GM19468 (cell line): ENCODE measurements at regions not wholly inside any gene's neighbourhood (a gene's known extent, or its start where the extent isn't known, plus 50 kb on each side); places are given as distances from the start of the nearest gene placed in this dataset.

Source experiments
- ATAC-seq: cut with Tn5 transposase; IDR thresholded peaks from one replicate; pipeline ENCODE4 v1.9.1; 2021; ENCODE audit warnings: mild to moderate bottlenecking, moderate library complexity, moderate number of reproducible peaks; ENCODE audit not compliant: unreplicated experiment; ENCODE audit errors: extremely low read depth

DNA sequence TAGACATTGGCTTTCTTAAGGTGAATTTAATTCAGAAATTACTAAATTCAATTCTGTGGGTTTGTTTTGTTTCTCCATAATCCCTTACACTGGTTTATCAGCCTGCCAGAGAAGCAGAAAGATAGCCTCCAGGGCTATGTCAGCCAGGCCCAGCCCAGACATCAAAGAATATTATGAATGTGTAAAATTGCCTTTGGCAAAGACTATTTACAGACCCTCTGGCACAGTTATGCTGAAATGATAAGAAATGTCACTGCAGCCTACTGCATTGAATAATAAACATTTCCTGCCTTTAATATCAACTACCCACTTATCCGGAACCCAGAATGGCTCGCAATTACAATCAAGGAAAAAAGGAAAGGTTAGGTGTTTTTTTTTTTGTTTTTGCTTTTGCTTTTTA, 562.5 kb upstream of the LRRC4C start:
- ATAC-seq, result no peak

DNA sequence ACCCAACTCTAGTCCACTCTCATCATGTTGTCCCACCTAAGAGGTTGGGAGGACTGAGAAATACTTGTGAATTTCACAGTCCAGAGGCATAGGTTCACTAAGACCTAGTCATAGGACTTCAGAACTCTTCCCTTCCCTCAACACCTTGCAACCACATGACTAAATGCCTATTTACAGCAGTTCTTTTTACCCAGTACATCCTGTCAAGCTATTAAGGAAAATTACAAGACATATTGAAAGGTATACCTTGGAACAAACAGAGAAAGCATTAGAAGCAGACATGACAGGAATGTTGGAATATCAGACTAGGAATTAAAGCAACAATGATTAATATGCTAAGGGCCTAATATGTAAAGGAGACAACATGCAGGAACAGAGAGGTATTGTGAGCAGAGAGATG, 563.8 kb upstream of the LRRC4C start:
- no peak for ATAC-seq

DNA sequence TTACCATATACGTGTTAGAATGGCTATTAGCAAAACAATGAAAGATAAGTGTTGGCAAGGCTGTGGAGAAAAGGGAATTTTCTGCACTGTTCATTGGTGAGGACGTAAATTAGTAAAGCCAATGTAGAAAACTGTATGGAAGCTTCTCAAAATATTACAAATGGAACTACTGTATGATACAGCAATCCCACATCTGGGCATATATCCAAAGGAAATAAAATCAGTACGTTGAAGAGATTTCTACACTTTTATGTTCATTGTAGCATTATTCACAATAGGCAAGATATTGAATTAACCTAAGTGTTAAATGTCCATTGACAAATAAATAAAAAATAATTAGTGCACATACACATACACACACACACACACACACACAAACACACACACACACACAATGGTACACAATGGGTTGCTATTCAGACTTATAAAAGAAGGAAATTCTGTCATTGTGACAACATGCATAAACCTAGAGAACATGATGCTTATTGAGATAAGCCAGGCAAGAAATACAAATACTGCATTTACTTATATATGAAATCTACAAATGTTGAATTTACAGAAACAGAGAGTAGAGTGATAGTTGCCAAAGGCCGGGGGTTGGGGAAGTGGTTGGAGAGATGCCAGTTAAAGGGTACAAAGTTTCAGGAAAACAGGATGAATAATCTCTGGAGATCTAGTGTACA, 565.8 kb upstream of the LRRC4C start:
- ATAC-seq, result no peak

DNA sequence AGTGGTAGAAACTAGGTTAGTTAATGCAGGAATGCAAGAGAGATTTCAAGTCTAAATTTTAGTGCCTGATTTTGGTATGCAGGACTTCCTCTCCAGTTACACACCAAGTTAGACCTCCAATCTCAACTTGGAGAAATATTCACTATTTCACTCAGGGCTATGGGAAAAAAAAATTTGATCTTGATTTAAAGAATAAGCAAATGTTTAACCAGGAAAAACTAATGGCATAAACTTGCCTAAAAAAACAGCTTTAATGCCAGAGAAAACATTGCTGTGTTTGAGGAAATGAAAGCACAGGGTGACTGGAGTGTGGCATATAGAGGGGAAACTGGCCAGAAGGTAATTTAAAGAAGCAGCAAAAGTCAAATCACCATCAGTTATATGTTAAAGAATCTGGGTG, 575.4 kb upstream of the LRRC4C start:
- ATAC-seq, result no peak

DNA sequence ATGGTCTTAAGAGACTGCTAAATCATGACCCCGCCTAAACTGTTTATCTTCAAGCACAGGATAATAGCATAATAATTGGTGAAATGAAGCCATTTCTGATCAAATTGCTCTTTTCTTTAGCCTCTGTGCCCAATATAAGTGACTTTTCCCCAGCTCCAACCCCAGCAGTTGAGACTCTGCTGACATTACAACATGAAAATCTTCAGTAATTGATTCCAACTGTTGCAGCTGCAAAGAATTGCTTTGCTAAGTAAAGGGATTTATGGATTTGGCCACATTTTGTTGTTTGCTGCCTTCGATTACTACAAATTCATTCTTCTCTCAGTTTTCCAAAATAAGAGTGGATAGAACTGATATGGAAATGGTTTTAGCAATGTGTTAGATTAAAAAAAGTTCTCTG, 576.7 kb upstream of the LRRC4C start:
- no peak for ATAC-seq

DNA sequence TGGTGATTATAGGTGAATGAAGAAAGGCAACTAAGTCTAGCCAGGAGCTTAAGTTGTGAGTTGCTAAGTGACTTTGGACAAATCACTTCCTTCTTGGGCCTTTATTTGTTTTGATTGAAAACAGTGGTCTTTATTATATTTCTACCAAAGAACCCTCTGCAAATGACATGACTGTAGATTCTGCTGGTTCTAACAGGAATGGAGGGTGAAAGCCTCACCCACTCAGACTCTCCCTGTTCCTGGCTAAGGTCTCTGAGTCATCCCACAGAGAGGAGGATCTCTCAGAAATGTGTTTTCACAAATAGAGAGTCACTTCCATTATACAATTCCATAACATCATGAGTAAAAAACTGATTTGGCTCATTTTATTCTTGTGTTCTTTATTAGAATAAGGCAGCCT, 583.9 kb upstream of the LRRC4C start:
- ATAC-seq, result no peak

DNA sequence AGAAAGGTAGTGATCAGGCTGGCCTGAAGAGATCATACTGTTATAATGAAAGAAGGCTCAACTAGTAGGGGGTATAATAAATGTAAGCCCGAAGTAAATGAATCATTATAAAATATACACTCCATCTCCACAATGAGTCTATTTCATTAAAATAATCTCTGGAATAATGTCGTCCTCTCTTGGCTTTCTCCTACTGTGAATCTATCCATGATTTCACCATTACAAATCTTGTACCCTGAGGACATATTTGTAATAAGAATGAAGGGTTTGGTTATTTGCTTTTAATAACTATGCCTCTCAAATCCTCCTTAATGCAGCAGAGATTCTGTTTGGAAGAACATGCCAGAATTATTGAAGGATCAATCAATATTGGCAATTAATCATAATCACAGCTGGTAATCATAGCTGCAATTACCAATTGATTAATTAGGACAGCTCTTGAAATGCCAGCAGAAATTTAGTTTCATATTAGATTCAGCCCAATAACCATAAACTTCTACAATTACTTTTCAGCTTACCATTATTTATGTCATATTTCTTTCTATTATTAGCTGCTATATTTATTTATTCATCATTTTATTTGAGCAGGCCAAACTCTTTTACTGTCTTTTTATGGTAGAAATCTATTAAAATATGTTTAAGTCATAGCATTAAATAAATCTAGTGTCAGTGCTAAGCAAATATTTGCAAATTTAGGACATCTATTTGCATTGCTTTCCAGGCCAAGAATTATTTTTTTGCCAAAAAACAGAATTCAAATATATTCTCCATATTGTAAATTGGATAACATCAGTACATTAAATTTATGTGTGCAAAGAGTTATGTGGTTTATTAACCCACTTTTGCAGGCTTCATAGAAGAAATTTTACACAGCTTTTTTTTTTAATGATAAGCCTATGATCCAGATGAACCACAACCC, 588.4 kb upstream of the LRRC4C start:
- no peak for ATAC-seq

DNA sequence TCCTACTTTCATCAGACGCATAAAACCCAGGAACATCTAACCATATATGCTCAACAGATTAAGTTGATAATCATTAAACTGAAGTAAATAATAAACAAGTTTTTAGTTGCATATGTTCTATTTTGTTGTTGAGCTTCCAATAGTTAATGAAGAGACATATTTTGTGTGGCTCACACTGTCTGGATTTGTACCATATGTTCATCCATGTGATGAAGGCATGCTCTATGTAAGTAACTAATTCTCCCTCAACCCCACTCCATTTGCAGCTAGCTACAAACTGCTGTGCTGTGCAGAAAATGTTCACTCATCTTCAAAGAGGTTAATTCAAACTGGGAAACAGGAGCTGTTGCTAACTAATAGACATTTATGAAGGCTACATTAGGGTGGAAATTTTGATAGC, 589.7 kb upstream of the LRRC4C start:
- no peak for ATAC-seq

DNA sequence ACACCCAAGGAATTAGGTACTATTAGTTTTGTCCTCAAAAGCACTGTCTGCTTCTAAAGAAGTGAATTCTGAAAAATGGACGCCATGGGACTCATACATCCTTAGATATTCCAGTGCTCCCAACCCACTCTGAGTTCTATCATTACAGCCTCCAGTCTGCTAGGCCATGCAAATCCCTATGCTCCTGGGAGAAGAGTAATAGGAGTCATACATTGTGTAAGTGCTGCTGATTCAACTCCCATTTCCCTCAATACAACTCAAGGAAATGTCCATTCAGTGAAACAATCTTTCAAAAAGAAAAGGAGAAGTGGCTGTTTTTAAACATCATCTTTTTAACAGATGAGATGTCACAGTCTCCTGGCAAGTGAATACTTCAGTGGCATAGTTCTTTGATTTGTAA, 590.2 kb upstream of the LRRC4C start:
- no peak for ATAC-seq

DNA sequence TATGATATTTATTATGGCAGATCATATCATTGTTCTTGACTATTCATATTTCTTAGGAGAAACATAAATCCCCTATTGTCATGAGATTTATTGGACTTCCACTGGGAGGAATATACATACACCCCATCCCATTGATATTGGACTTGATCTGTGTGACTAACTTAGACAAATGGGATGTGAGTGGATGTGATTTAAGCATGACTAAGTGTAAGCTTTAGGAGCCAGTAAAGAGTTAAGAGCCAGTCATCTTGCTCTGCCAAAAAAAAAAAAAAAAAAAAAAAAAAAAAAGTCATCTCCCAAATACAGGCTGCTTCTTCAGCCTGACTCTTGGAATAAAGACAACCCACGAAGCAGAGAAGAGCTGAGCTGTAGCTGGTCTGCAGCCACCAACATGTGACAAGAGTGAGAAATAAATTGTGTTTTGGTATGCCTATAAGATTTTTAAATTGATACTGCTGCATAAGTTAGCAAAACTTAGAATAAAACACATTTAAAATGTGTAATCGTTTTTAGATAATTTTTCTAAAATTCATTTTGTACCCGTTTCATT, 595.0 kb upstream of the LRRC4C start:
- no peak for ATAC-seq

DNA sequence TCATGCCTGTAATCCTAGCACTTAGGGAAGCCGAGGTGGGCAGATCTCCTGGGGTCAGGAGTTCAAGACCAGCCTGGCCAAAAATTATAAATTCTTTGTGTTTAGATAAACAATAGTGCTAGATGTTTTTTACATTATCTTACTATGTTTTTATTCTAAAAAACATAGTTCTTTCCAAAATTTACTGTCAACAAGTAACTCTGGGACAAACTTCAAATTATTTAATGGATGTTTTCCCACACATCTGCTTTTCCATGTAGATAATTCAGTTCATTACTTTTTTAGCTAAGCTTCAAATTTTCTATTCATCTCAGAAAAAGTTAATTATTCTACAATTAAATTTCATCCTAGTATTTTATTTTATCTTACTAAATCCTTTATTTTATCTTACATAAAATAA, 596.2 kb upstream of the LRRC4C start:
- no peak for ATAC-seq

DNA sequence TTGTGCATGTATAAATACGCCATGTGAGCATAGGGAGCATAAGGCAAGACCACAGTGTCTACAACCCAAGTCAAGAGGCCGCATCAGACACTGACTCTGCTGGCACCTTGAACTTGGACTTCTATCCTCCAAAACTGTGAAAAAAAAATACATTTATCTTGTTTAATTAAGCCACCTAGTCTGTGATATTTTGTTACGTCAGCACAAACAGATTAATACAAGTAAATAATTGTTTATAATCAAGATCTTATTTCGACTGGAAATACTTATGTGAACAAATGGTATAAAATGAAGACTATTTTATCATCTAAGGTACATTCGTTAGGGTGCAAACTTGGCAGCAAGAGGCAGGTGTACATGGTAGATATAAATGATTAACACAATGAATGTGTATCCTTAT, 599.3 kb upstream of the LRRC4C start:
- ATAC-seq, result no peak

DNA sequence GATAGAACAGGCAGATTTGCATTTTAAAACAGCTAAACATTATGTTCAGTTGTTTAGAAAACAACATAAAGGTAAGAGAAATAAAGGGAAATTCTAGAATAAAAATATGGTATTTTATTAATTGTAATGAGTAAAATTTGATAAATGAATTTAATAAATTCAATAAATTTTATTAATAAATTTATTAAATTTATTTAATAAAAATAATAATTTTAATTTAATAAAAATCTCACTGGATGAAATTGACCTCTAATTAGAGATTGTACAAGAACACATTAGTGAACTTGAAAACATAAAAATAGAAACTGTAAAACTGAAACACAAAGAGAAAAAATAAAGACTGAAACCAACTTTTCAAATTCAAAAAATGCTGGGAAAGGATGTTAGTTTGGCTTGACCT, 605.7 kb upstream of the LRRC4C start:
- no peak for ATAC-seq

DNA sequence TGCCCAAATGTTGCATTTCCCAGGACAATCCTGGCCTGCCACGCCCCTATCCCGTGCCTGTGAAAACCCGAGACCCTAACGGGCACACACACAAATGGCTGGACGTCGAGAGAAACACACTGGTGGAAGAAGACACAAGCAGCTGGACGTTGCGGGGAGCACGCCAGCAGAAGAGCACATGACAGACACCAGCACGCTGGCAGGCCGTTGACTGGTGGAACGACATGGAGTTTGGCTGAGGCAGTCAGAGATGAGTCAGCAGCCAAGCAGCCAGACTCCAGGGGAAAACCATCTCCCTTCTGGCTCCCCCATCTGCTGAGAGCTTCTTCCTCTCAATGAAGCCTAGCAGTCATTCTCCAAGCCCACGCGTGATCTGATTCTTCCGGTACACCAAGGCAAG, 606.7 kb upstream of the LRRC4C start:
- no peak for ATAC-seq

DNA sequence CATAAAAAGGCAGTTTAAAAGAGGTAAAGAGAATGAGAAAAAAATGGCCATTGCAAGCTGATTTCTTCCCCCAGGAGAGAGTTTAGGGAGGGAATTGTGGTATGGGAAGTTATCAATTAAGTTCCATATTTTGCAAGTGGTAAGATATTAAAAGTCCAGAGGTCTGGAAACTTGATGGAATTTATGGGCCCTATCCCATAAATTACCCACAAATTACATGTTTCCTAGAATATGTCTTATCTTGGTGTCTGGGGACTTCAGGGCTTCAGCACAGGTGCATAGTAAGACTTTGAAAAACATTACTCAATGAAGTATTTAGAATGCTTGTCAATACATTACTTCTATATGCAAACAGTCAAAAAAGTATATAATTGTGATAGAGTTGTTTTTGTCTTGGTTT, 614.9 kb upstream of the LRRC4C start:
- no peak for ATAC-seq

DNA sequence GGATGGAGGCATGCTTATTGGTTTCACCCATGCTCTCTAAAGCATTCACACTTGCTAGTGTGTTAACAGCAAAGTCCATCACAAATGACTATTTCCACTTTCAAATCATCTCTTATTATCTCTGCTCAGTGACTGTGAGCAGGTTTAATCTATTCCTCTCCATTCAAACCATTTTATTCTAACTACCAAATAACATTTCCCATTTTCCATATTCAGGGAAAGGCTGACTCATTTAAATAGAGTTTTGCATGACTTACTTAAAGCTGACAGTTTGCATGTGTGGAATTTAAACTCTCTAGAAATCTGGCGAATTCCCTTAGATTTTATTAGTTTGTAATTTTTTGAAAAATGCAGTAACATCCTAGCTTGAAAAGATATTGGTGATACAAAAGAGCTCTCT, 615.7 kb upstream of the LRRC4C start:
- no peak for ATAC-seq

DNA sequence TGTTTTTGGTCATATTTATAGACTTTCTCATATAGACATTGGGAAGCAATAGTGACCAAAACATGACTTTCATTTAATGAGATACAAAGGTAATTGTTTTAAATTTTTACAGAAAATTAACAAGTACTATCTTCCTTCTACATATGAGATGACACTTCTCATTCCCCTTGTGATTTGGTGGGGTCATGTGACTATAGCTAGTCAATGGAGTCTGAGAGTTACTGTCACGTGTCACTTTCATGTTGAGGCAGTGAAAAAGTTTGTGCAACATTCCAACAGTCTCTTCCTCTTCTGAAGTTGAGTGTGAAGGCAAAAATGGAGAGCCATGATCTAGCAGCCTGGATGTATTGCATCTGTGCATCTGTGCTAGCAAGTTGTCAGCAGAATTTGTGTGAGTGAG, 618.3 kb upstream of the LRRC4C start:
- no peak for ATAC-seq

DNA sequence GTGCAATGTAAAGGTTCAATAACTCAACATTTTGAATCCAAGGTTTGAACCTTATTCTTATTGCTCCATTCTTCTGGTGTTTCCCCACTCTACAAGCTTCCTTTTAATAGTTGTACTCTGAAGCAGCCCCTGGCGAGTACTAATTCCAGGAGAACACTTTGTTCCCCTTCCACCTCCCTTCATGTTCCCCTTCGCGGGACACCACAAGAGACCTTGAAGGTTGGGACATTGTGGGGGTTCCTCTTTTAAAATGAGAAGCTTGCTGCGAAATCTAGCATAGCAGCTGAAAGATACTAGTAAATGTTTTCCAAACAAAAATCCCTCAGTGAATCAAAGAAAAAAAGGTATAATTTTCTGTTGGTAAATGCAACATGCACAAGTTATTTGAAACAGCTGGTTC, 626.3 kb upstream of the LRRC4C start:
- ATAC-seq, result no peak

DNA sequence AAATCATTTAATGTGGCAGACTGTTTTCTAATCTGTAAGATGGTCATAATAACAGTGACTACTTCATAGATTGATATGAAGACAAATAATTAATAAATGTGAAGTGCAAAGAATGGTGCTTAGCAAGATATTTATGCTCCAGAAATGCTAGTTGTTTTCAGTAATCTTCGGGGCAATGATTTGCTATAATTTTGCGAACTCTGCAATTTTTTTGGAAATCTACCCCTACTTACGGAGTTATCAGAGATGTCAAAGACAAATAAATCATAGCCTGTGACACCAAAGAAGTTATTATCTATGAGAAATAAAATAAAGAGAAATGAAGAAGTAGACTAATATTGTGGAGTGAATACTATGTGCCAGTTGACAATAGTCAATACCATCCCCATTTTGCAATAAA, 634.1 kb upstream of the LRRC4C start:
- ATAC-seq, result no peak

DNA sequence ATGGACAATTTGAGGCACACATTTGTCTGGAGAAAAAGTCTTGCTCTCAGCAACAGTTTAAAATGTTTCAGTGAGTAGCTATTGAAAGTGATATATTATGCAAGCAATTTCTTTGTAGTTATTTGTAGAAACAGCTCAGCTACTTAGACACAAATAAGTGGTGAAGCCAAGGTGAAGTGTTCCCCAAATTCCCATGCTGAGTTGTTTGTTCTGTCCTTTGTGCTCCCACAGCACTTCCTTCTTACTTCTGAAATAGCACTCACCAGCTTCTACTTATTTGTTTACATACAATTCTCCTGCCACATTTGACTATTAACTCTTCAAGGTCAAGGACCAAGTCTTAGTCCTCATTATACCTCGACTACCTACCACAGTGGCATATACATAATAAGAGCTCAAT, 638.6 kb upstream of the LRRC4C start:
- ATAC-seq, result no peak

DNA sequence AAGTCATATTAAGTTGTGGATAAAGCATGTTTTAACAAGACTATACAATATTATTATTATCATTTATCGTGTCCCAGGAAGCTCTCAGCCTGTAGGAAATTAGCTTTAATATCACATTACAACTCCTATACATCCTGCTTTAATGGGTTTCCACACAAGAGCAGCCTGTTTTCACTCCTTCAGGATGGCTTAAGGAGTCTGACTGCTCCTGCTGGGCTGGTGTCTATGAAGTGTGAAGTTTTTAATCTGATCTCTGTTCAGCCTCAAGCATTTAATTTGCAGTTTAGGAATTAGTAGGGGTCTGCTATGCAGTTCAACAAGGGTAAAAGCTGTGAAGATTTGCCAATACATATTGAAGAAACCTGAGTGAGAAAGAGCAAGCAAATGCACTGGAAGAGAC, 653.4 kb upstream of the LRRC4C start:
- ATAC-seq, result no peak

DNA sequence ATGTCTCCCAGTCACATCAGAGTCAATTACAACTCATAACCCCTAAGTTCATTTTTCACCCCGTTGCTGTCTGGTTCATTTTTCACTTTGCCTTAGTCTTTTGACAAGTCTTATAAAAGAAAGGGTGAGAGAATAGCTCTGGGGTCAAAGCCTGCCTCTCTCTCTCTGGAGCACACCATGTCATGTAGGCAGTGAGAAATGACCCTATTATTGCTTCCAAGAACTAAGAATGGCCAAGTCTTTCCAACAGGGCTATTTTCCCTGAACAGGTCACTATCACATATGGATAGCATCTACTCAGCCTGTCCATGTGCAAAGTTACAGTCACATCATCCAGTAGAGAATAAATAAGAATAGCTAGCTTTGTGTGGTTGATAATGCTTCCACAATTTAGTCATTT, 655.5 kb upstream of the LRRC4C start:
- no peak for ATAC-seq
